ENCODE measurements at regions not wholly inside any gene's neighbourhood (a gene's known extent, or its start where the extent isn't known, plus 50 kb on each side); places are given as distances from the start of the nearest gene placed in this dataset.

- TF ChIP-seq CTCF (IDR thresholded peaks at IDR 0.05) (no peak), POLR2A (IDR thresholded peaks at IDR 0.05) (no peak)
Observed at GRCh38 chr6:43973357-43973756, 153.9 kb downstream of the MRPL14 start.

All from esophagus squamous epithelium (tissue), 4 donors.